GM12865 (cell line): ENCODE measurements at regions not wholly inside any gene's neighbourhood (a gene's known extent, or its start where the extent isn't known, plus 50 kb on each side); places are given as distances from the start of the nearest gene placed in this dataset.
"Not testable (repeated sequence)": the region's sequence is repeated elsewhere in the genome, so short reads cannot be mapped to it uniquely, and the experiment has no call there.

Experiments used
- DNase-seq: peaks from one replicate; pipeline ENCODE4 v3.0.0; 2010; ENCODE audit warnings: low read depth
- H3K4me3 ChIP-seq: 2 replicates; pipeline ENCODE4 v1.5.1; 2011; ENCODE audit warnings: mild to moderate bottlenecking, low read depth, low read length, control low read depth
- TF ChIP-seq, protein P1 (sequence below): IDR thresholded peaks from 2 replicates; pipeline ENCODE4 v1.5.1; 2011; ENCODE audit warnings: low read length, control low read depth, low read depth, inconsistent platforms; ENCODE audit not compliant: insufficient read depth; ENCODE audit errors: missing control alignments

DNA sequence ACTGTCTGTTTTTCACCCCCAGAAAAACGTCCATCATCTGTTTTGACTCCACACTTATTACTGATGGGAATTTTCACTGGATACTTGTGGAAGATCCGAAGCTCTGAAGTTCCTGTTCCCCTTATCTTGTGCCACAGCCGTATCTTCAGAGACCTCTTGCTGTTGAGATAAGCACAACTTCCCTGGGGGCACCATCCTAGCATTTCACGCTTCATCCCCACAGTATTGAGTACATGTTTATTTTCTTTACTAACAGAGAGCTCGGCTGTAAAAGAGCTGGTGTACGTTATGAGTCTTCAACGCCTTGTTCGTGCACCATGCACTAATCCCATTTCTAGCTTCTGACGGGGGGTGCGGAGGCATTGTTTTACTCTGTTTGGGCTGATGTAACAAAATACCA is 813.6 kb upstream of the EEF2KMT start:
- no peak for DNase-seq
- no peak overlapping the region for H3K4me3 ChIP-seq
- TF ChIP-seq, protein P1, sequence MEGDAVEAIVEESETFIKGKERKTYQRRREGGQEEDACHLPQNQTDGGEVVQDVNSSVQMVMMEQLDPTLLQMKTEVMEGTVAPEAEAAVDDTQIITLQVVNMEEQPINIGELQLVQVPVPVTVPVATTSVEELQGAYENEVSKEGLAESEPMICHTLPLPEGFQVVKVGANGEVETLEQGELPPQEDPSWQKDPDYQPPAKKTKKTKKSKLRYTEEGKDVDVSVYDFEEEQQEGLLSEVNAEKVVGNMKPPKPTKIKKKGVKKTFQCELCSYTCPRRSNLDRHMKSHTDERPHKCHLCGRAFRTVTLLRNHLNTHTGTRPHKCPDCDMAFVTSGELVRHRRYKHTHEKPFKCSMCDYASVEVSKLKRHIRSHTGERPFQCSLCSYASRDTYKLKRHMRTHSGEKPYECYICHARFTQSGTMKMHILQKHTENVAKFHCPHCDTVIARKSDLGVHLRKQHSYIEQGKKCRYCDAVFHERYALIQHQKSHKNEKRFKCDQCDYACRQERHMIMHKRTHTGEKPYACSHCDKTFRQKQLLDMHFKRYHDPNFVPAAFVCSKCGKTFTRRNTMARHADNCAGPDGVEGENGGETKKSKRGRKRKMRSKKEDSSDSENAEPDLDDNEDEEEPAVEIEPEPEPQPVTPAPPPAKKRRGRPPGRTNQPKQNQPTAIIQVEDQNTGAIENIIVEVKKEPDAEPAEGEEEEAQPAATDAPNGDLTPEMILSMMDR: no peak

- H3K4me3 ChIP-seq, DNase-seq: not testable (repeated sequence)
Observed at GRCh38 chr16:5909556-5909955, 812.0 kb upstream of the EEF2KMT start.

DNA sequence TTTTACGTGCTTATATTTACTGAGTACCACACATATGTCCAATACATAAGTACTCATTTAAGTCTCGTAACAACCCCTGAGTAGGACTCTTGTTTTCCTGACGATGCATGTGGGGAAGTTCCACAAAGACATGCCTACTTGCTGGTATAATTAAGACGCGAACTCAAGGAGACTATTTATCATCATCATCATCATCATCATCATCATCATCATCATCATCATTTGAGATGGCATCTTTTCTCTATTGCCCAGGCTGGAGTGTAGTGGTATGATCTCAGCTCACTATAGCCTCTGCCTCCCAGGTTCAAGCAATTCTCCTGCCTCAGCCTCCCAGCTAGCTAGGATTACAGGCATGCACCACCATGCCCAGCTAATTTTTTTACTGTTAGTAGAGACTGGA is 809.9 kb upstream of the EEF2KMT start:
- DNase-seq: no peak
- no peak overlapping the region for H3K4me3 ChIP-seq
- TF ChIP-seq, protein P1: no peak

GRCh38 chr16:5906351-5906750 is 808.8 kb upstream of the EEF2KMT start:
- TF ChIP-seq, protein P1: no peak
- H3K4me3 ChIP-seq: no peak overlapping the region
- DNase-seq: no peak

GRCh38 chr16:5905935-5906334 is 808.3 kb upstream of the EEF2KMT start:
- no peak for DNase-seq
- no peak overlapping the region for H3K4me3 ChIP-seq
- TF ChIP-seq, protein P1: no peak

- TF ChIP-seq, protein P1: no peak
- no peak for DNase-seq
- no peak overlapping the region for H3K4me3 ChIP-seq
Observed at GRCh38 chr16:5903832-5904231, 806.2 kb upstream of the EEF2KMT start.

DNA sequence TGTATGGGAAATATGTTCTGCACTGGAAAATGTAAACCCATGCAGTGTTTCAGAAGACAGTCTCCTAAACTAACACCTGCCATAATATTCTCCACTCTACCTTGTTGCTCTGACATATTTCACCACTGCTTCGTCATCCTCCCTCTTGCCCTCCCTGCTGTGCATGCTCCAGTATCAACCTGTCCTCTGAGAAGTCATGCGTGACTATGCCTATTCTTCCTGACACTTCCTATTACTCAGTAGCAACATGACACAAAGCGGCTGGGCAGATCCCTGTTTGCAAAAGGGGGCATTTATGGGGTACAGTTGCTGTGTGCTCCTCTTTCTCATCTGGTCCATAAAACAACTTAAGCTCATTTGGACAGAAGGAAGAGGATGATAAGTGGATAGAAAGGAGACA is 805.6 kb upstream of the EEF2KMT start:
- H3K4me3 ChIP-seq: no peak overlapping the region
- no peak for DNase-seq

More for the DNA sequence above, 805.6 kb upstream of the EEF2KMT start:
- TF ChIP-seq, protein P1: no peak
